HG03064 (cell line): ENCODE measurements at regions not wholly inside any gene's neighbourhood (a gene's known extent, or its start where the extent isn't known, plus 50 kb on each side); places are given as distances from the start of the nearest gene placed in this dataset.

ENCODE experiments used
- ATAC-seq: cut with Tn5 transposase; IDR thresholded peaks from one replicate; pipeline ENCODE4 v1.9.1; 2021; ENCODE audit warnings: low read depth; ENCODE audit not compliant: unreplicated experiment

DNA sequence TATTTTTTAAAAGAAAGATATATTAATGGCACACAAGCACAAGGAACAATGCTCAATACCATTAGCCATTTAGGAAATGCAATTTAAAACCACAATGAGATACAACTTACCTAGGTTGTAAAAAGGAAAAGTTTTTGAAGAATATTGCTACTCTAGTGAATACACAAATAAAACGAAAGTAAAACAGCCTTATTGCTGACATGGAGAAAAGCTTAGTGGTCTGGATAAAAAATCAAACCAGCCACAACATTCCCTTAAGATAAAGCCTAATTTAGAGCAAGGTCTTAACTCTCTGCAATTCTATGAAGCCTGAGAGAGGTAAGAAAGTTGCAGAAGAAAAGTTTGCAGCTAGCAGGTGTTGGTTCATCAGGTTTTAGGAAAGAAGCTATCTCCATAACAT, 892.7 kb upstream of the ALCAM start:
- no peak for ATAC-seq

DNA sequence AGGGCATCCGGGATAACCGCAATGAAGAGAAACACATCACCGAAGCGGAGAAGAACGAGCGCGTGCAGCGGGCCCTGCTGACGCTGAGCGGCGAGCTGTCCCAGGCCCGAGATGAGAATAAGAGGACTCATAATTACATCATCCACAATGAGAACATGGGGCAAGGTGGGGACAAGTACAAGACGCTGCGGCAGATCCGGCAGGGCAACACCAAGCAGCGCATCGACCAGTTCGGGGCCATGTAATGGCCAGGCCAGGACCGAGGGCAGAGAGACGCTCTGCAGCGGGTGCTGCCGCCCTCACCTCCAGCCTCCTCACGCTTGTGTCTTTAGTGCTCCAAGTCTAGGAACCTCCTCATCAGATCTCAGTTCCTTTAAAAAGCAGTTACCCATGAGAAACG, 863.7 kb upstream of the ALCAM start:
- no peak for ATAC-seq

DNA sequence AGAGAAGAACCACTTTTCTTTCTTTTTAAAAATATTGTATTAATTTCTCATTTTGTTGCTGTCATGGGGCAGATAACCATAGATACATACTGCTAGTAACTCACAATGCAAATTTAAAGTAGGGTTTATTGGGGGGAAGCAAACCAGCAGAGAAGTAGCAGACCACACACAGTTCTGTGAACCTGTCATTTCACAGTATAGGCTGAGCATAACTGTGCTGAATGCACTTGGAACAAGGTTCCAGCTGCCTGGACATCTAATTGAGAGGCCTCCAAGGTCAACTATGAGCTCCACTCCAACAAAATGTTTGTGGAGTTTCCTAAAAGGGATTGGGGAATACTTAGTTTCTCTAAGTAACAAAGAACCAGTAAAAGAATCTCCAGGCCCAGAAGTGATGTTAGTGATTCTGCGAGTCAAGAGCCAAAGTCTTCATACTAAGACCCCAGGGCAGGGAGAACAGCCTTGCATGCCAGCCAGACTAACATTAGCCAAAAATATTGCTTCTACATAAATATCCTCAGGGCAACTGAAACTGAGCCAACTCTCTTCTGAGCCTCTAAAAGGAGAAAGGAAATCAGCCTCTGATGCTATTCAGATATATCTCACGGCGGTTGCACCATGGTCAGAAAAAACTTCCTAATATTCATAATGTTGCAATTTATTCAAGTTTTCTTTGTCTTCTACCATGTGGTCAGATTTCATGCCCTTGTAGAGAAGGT, 856.4 kb upstream of the ALCAM start:
- no peak for ATAC-seq

DNA sequence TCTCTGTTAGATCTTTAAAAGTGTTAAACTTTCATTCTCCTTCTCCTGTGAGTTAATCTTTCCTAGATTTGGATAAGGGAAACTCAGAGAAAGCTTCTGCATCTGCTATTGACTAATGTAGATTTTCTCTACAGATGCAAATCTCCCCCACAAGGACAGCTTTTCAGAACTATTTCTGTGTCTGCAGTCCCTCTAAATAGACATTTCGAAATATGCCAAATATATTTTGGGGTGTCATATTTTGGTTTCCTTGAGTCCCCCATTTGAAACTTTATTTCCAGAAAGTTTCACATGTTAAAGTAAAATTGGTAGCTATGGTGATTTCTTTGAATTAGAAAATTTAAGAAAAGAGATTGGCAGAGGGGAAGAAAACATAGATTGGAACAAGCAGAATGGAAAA, 852.3 kb upstream of the ALCAM start:
- ATAC-seq, result no peak

DNA sequence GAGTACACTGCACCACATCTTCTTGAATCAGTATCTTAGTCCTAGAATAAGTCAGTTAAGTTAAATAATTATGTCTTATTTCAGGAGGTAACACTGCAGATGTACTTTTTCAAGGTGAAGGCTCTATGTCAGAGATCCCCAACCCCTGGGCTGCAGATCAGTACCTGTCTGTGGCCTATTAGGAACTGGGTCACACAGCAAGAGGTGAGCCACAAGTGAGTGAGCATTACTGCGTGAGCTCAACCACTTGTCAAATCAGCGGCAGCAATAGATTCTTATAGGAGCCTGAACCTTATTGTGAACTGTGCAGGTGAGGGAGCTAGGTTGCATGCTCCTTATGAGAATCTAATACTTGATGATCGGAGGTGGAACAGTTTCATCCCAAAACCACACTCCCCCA, 851.9 kb upstream of the ALCAM start:
- ATAC-seq, result no peak

DNA sequence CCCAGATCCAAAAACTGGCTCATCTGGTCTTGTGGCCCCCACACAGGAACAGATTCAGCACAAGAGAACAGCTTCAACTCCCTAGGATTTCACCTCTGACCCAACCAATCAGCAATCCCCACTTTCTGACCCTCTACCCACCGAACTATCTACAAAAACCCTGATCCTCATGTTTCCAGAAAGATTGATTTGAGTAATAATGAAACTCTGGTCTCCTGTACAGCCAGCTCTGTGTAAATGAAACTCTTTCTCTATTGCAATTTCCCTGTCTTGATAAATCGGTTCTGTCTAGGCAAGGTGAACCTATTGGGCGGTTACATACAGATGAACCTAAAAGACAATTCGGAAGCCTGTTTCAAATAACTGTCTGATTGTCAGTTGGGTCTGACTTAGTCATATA, 847.6 kb upstream of the ALCAM start:
- ATAC-seq, result peak; percentile 31

DNA sequence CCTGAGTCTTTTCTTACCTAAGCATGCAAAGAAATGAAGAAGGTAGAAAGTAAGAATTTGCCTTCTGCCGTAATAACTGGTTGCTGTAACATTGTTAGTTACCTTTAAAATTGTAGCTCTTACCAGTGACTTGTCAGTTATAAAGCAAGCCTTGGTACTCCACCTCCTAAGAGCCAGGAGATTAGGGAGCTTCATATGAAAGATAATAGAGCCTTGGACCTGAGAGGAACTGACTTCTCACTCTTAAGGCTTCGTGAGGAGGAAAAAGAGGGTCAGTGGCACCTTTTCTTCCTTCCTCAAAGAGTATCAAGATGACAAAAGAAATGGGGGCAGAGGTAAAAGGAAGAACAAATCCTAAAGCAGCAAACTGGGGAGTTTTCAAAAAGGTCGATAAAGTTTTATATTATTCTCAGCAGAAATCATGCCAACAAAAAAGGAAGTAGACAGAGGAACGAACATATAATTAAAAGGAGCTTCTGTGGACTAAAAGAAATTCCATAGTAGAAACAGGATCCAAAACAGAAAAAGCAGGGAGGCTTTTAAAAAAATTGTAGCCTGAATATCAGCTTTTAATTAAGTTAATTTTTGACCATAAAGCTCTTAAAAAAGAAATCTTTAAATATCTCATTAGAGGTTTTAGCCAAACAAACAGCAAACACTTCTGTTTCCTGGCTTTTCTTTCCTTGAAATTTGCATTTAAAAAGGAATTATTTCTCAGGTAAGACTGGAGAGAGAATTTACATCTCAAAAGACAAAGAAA, 847.1 kb upstream of the ALCAM start:
- no peak for ATAC-seq

DNA sequence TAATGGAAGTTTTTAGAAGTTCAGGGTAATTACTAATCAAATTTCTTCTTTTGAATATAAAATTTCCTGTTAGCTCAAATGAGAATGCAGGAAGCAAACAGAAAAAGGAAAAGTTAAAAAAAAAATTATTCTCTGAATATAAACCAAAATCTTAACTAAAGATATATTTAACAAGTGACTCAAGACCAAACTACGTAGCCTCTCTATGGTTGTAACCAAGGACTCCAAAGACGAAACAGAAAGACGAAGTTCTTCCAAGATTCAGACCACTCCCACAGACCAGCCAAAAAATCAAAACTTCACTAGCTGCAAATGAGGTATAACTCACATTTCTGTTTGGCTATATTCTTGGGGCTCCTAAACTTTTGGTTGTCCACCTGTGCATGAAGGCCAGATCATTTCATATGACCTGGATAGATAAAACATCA, 846.5 kb upstream of the ALCAM start:
- ATAC-seq, result no peak

DNA sequence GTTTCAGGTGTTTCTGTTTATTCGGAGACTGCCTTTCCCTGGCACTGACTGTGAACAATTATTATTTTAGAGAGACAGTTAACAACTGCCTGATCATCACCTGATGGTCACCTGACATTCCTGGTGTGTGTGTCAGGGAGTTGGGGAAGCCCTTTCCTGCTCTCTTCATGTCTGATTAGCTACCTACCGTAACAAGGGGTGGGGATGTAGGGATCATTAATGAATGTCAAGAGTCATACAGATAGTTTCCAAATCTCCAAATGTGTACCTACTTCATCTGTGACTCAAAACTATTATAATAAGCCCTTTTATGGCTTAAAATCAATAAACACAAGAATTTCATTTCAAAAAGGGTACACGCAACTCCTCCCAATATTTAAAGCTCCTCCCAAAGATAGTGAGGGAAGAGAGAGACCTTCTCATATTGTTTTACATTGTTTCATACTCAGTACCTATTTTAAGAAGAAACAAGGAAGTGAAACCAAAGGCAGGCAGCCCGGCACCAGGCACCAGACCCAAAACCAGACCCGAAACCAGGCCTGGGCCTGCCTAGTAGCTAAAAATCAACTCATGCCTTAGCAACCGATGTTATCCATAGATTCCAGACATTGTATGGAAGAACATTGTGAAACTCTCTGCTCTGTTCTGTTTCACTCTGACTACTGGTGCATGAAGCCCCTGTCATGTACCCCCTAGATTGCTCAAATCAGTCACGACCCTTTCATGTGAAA, 844.9 kb upstream of the ALCAM start:
- ATAC-seq, result peak; percentile 45

DNA sequence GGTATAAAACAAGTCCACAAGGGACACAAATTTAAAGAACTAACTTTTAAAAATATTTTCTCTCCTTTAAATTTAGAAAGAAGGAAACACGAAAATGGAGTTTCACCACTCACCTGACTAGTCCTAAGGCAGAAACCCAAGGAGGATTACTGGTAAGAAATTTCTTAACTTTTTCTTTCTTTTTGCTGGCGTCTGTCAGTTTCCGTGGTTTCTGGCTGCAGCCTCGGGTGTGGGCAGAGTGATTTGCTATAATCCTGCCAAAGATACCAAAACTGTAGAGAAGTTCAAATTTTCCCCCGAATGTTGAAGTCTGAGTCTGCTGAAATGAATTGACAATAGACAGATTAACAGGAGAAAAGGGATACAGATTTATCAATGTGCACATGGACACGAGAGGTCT, 843.6 kb upstream of the ALCAM start:
- peak; percentile 28 for ATAC-seq

DNA sequence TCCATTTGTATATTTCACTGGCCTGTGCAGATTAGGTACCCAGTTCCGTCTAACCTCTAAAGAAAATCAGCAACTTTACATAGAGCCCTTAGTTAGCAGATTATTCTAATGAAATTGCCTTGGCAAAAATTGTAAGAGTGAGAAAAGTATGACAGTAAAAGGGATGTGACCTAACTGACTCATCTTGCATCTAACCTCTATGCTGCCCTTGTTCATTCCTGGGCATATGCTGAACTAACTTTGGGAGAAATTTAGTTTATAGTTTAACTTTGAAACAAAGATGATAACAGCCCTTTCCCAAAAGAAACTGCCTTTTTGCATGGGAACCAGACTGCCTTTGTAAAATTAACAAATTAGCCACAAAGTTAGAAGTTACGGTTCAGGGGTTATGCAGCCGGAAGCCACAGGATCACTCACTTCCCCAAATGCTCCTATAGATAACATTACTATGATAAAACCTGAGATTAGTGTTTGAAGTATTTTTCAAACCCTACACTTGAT, 839.8 kb upstream of the ALCAM start:
- ATAC-seq, result peak; percentile 68

DNA sequence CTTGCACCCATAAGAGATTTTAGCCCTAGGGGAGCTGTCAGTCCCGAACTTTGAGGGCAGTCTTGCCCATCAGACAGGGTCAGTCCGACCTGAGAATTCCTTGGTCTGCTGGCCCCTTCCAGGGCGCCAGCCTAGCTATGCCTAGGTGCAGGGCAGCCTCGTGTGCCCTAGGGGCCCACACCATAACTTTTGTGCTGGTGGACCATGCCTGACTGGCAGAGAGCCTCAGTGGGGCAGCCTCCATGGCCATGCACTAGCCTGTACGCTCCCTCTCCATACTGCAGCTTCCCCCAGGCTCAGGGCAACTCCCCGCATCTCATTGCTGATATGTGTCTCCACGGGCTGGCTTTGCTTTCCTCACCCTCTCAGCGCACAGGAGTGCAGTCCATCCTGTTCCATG, 835.8 kb upstream of the ALCAM start:
- ATAC-seq, result no peak

DNA sequence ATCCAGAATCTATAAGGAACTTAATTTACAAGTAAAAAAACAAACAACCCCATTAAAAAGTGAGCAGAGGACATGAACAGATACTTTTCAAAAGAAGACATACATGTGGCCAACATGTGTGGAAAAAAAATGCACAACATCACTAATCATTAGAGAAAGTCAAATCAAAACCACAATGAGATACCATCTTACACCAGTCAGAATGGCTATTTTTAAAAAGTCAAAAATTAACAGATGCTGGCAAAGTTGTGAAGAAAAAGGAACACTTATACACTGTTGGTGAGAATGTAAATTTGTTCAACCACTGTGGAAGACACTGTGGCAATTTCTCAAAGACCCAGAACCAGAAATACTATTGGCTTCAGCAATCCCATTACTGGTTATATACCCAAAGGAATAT, 830.0 kb upstream of the ALCAM start:
- no peak for ATAC-seq

DNA sequence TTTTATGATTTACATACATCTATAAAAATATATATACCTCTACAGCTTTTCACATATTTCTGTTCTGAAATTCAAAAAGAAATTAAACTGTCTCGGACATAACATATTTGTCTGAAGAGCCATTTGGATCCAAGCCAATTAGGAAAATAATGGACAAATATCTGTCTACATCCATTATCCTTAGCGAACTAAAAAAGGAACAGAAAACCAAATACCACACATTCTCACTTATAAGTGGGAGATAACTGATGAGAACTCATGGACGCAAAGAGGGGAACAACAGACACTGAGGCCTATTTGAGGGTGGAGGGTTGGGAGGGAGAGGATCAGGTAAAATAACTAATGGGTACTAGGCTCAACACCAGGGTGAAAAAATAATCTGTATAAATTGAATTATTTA, 829.4 kb upstream of the ALCAM start:
- no peak for ATAC-seq

DNA sequence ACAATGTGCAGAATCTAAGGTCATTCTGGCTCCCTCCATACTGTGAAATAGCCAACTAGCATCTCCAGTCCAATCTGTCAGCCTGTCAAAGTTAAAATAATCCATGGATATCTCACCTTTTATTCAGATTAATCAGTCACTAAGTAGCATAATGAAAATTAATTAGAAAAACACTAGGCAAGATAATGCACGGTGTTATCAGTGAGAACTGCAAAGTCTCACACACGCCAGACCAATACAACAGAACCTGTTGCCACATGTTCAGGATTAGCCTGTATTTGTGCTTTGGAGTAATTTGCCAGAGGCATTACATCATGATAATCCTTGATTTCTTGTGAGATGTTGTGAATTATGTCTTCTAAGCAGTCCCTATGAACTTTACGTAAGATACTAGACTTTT, 820.4 kb upstream of the ALCAM start:
- no peak for ATAC-seq

DNA sequence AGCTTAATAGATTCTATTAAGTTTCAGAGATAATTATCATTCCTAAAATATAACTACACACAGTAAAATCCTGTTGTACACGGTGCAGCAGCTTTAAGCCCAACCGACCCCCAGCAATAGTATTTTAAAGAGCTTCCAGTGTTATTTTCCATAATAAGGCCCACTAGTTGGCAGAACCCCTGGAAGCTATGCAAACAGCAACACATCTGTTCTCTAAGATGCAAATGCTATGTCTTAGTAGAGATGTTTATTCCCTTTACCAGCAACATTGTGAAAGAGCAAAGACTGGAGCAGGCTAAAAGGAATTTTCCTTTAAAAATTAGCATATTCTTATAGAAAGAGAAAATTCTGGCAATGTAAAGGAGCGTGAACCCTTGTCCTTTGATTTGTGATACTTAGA, 819.7 kb upstream of the ALCAM start:
- ATAC-seq, result no peak

DNA sequence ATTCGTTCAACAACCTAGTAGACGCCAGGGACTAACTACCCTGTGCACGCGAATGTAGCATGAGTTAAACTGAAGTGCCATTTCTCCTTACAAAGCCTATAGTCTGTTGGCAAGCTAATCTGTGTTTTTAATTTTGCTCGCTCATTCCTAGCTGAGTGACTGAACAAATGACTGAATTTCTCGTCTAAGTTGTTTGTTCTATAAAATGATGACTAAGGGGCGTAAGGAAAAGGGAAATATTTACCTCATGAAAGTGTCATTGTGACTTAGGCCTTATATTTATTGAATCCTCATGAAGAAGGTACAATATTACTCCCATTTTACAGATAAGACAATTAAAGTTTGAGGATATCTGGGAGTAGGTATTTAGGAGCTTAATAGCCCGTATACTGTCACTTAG, 818.3 kb upstream of the ALCAM start:
- ATAC-seq, result no peak

DNA sequence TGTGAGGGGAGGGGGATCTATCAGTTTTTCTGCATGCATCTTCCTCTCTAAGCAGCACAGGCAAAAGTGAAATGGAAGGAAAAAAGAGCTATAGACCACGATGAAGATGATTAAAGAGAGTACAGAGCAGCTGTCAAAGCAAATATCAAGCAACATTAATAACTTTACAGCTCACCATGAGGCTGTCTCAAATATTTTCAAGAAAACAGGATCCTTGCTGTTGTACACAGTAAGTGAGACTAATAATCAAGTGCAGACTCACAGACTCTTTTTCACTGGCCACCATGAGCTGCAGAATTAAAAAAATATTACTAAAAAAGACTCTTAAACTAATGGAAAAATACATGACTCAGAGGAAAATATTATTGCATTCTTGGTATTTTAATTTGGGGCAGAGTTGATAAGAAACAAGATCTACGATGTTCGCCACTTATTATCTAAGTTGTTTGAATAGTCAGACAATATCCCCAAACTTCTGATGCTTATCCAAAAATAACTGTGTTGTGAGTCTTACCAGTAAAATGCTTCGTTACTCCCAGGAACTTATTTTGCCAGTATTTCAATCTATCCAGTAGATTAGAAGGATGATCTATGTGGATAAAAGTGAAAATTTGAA, 817.5 kb upstream of the ALCAM start:
- no peak for ATAC-seq

DNA sequence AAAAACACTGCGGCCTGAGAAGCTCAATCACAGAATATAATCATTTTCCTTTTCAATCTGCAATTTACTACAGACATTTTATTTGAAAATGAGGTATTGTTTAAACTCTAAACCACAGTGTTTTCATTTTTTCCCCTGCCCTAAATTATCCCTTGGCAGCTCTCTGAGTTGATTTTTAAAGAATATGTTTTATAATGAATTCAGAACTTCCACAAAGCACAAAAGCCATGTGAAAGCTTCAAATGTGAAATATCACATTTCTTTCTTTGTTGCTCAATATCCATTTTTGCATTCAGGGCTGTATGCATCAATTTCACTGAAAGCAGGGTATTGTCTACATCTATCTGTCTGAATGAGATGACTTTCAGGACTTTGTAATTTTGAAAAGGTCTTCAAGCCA, 813.6 kb upstream of the ALCAM start:
- ATAC-seq, result no peak

DNA sequence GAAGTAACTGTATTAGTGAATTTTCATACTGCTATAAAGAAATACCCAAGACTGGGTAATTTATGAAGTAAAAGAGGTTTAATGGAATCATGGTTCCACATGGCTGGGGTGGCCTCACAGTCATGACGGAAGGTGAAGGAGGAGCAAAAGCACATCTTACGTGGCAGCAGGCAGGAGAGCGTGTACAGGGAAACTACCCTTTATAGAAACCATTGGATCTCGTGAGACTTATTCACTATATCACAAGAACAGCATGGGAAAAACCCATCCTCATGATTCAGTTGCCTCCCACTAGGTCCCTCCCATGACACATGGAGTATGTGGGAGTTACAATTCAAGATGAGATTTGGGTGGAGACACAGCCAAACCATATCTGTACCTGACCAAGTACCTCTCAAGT, 812.3 kb upstream of the ALCAM start:
- ATAC-seq, result no peak

DNA sequence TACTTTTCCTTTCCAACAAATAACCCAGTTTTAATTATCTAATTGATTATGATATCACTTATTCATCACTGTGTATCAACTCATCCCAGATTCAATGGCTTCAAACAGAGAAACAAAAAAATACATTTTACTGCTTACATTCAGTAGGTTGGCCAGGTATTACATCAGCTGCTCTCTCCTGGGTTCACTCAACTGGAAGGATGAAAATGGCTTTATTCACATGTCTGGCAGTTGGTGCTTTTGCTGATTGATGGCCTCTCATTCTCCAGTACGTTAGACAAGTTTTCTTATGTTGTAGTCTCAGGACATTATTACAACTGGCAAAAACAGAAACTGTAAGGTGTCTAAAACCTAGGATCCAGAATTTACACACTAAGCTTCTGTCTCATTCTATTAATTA, 811.0 kb upstream of the ALCAM start:
- ATAC-seq, result no peak
